HG03108 (cell line): ENCODE measurements at regions not wholly inside any gene's neighbourhood (a gene's known extent, or its start where the extent isn't known, plus 50 kb on each side); places are given as distances from the start of the nearest gene placed in this dataset.

Experiments used
- ATAC-seq: cut with Tn5 transposase; IDR thresholded peaks from one replicate; pipeline ENCODE4 v1.9.1; 2021; ENCODE audit warnings: moderate library complexity; ENCODE audit not compliant: unreplicated experiment

- ATAC-seq: no peak
These were observed 57.6 kb downstream of the TENT5A start for GRCh38 chr6:81694855-81695254.

- no peak for ATAC-seq
These were observed 58.3 kb downstream of the TENT5A start for GRCh38 chr6:81694207-81694606.

GRCh38 chr6:81693266-81693665 lies 59.2 kb downstream of the TENT5A start:
- no peak for ATAC-seq

GRCh38 chr6:81690073-81690472 lies 62.4 kb downstream of the TENT5A start:
- ATAC-seq: no peak

GRCh38 chr6:81689580-81689979 lies 62.9 kb downstream of the TENT5A start:
- ATAC-seq: no peak

- ATAC-seq: no peak
These were observed 68.6 kb downstream of the TENT5A start for GRCh38 chr6:81683912-81684311.

- no peak for ATAC-seq
These were observed 69.4 kb downstream of the TENT5A start for GRCh38 chr6:81682858-81683620.

- no peak for ATAC-seq
These were observed 70.2 kb downstream of the TENT5A start for GRCh38 chr6:81682235-81682795.

GRCh38 chr6:81669445-81669844 lies 83.0 kb downstream of the TENT5A start:
- no peak for ATAC-seq

GRCh38 chr6:81668615-81669047 lies 83.8 kb downstream of the TENT5A start:
- no peak for ATAC-seq

- ATAC-seq: no peak
These were observed 86.0 kb downstream of the TENT5A start for GRCh38 chr6:81666481-81666880.

- no peak for ATAC-seq
These were observed 96.2 kb downstream of the TENT5A start for GRCh38 chr6:81656231-81656630.

GRCh38 chr6:81655696-81656095 lies 96.8 kb downstream of the TENT5A start:
- no peak for ATAC-seq

GRCh38 chr6:81648502-81648901 lies 104.0 kb downstream of the TENT5A start:
- ATAC-seq: no peak

GRCh38 chr6:81643156-81643555 lies 109.3 kb downstream of the TENT5A start:
- ATAC-seq: no peak

- no peak for ATAC-seq
These were observed 111.6 kb downstream of the TENT5A start for GRCh38 chr6:81640891-81641290.

- ATAC-seq: no peak
These were observed 112.4 kb downstream of the TENT5A start for GRCh38 chr6:81640126-81640525.

GRCh38 chr6:81638366-81638765 lies 114.1 kb downstream of the TENT5A start:
- no peak for ATAC-seq

- no peak for ATAC-seq
These were observed 115.4 kb downstream of the TENT5A start for GRCh38 chr6:81636930-81637568.

GRCh38 chr6:81634155-81634880 lies 118.2 kb downstream of the TENT5A start:
- ATAC-seq: no peak

GRCh38 chr6:81633391-81633790 lies 119.1 kb downstream of the TENT5A start:
- no peak for ATAC-seq

- no peak for ATAC-seq
These were observed 121.8 kb downstream of the TENT5A start for GRCh38 chr6:81630719-81631118.
